WTC11 (cell line): ENCODE measurements at regions not wholly inside any gene's neighbourhood (a gene's known extent, or its start where the extent isn't known, plus 50 kb on each side); places are given as distances from the start of the nearest gene placed in this dataset.

ENCODE experiments used
- ATAC-seq: fragments of 200-7000 bp; cut with Tn5 transposase; 2 replicates; pipeline ENCODE4 v1.10.0; 2021; ENCODE audit warnings: mild to moderate bottlenecking, moderate library complexity
- CTCF ChIA-PET: fragments of 300-600 bp; sonication (Branson Sonifier 250); formaldehyde crosslinking; loops from one replicate; lab custom pipeline; 2021; ENCODE audit warnings: antibody characterized with exemption; lab: Charles Lee
- POLR2A ChIA-PET: fragments of 350-600 bp; sonication (Branson Sonifier 250); formaldehyde crosslinking; loops from one replicate; lab custom pipeline; 2021; ENCODE audit warnings: antibody characterized with exemption; lab: Charles Lee
- DNase-seq: peaks from one replicate; pipeline ENCODE4 v3.0.0; 2021; ENCODE audit warnings: low spot score
- H3K27ac Mint-ChIP-seq: 2 replicates; pipeline ENCODE4 v1.8.0; 2021; ENCODE audit warnings: mixed read lengths
- H3K27me3 Mint-ChIP-seq: 2 replicates; pipeline ENCODE4 v1.8.0; 2021; ENCODE audit warnings: low read depth, mild to moderate bottlenecking, moderate library complexity, mixed read lengths
- H3K36me3 Mint-ChIP-seq: 2 replicates; pipeline ENCODE4 v1.8.0; 2021; ENCODE audit warnings: mixed read lengths
- H3K4me1 Mint-ChIP-seq: 2 replicates; pipeline ENCODE4 v1.8.0; 2022; ENCODE audit warnings: mixed read lengths
- H3K4me3 Mint-ChIP-seq: 2 replicates; pipeline ENCODE4 v1.8.0; 2021; ENCODE audit warnings: mild to moderate bottlenecking, moderate library complexity, mixed read lengths
- H3K9me3 Mint-ChIP-seq: 2 replicates; pipeline ENCODE4 v1.8.0; 2021; ENCODE audit warnings: mixed read lengths
- ARID4B ChIP-seq: sonication (generic); formaldehyde crosslinking; IDR thresholded peaks from 2 replicates; pipeline ENCODE4 v1.8.0; 2023; ENCODE audit warnings: missing genetic modification reagents, mild to moderate bottlenecking, borderline replicate concordance
- ATF1 ChIP-seq: sonication (generic); formaldehyde crosslinking; IDR thresholded peaks from 2 replicates; pipeline ENCODE4 v1.8.1; 2023; ENCODE audit warnings: mild to moderate bottlenecking, moderate library complexity, missing genetic modification reagents
- CDX4 ChIP-seq: fragments of 250-450 bp; sonication (Bioruptor Pico); IDR thresholded peaks from 2 replicates; pipeline ENCODE4 v1.9.0; 2021; ENCODE audit warnings: moderate library complexity, mild to moderate bottlenecking, inconsistent platforms, borderline replicate concordance
- CREB1 ChIP-seq: sonication (generic); formaldehyde crosslinking; IDR thresholded peaks from 2 replicates; pipeline ENCODE4 v1.8.0; 2023; ENCODE audit warnings: mild to moderate bottlenecking, missing genetic modification reagents
- FOXP4 ChIP-seq: sonication (generic); formaldehyde crosslinking; IDR thresholded peaks from 2 replicates; pipeline ENCODE4 v1.8.0; 2022; ENCODE audit warnings: mild to moderate bottlenecking, missing genetic modification reagents
- JUN ChIP-seq: sonication (generic); formaldehyde crosslinking; IDR thresholded peaks from 2 replicates; pipeline ENCODE4 v1.8.0; 2023; ENCODE audit warnings: mild to moderate bottlenecking, missing genetic modification reagents
- NR3C1 ChIP-seq: sonication (generic); formaldehyde crosslinking; conservative IDR thresholded peaks from 2 replicates; pipeline ENCODE4 v1.8.1; 2023; ENCODE audit warnings: low read depth, mild to moderate bottlenecking, missing genetic modification reagents
- OVOL2 ChIP-seq: fragments of 250-450 bp; sonication (Bioruptor Pico); IDR thresholded peaks from 2 replicates; pipeline ENCODE4 v1.9.0; 2021; ENCODE audit warnings: mild to moderate bottlenecking, borderline replicate concordance
- SP1 ChIP-seq: sonication (generic); formaldehyde crosslinking; conservative IDR thresholded peaks from 2 replicates; pipeline ENCODE4 v1.8.1; 2022; ENCODE audit warnings: missing genetic modification reagents
- STAT6 ChIP-seq: sonication (generic); formaldehyde crosslinking; conservative IDR thresholded peaks from 2 replicates; pipeline ENCODE4 v1.8.1; 2023; ENCODE audit warnings: mild to moderate bottlenecking, low read depth, missing genetic modification reagents, moderate library complexity
- TCF7 ChIP-seq: sonication (generic); formaldehyde crosslinking; IDR thresholded peaks from 2 replicates; pipeline ENCODE4 v1.8.0; 2022; ENCODE audit warnings: mild to moderate bottlenecking, low read depth, missing genetic modification reagents, moderate library complexity
- TEAD1 ChIP-seq: sonication (generic); formaldehyde crosslinking; IDR thresholded peaks from 2 replicates; pipeline ENCODE4 v1.8.0; 2022; ENCODE audit warnings: mild to moderate bottlenecking, missing genetic modification reagents
- TEAD4 ChIP-seq: sonication (generic); formaldehyde crosslinking; IDR thresholded peaks from 2 replicates; pipeline ENCODE4 v1.8.0; 2022; ENCODE audit warnings: mild to moderate bottlenecking, missing genetic modification reagents
- TP53 ChIP-seq: sonication (generic); formaldehyde crosslinking; IDR thresholded peaks from 2 replicates; pipeline ENCODE4 v1.8.1; 2023; ENCODE audit warnings: mild to moderate bottlenecking, missing genetic modification reagents
- ZNF423 ChIP-seq: fragments of 250-450 bp; sonication (Bioruptor Pico); IDR thresholded peaks from 2 replicates; pipeline ENCODE4 v2.1.2; 2022; ENCODE audit warnings: mild to moderate bottlenecking, moderate library complexity

- Mint-ChIP-seq H3K36me3 (no peaks in the 10 kb centered on the region), H3K4me3 (no peak overlapping the region), H3K27ac (no peak overlapping the region), H3K9me3 (peaks cover 5% of the 10 kb centered on the region), H3K27me3 (no peaks in the 10 kb centered on the region), H3K4me1 (no peaks in the 10 kb centered on the region)
- CTCF ChIA-PET, result no interaction called here
- ATAC-seq (no peak), DNase-seq (no peak)
- POLR2A ChIA-PET, result no interaction called here
- TF ChIP-seq ARID4B (CRISPR knock-in tag), result no peak
- no peak for TF ChIP-seq SP1 (CRISPR knock-in tag)
- no peak for TF ChIP-seq TEAD1
- no peak for TF ChIP-seq OVOL2 (CRISPR knock-in tag)
- no peak for TF ChIP-seq STAT6 (CRISPR knock-in tag)
- TF ChIP-seq FOXP4 (CRISPR knock-in tag), result no peak
- no peak for TF ChIP-seq NR3C1 (CRISPR knock-in tag)
- TF ChIP-seq CDX4 (CRISPR knock-in tag), result no peak
- TF ChIP-seq JUN (CRISPR knock-in tag), result no peak
- TF ChIP-seq ZNF423 (CRISPR knock-in tag), result no peak
- TF ChIP-seq TP53, result no peak
Observed at GRCh38 chr10:29961351-29961750, 98.0 kb downstream of the JCAD start.

- no peak for ATAC-seq
- DNase-seq, result no peak
- Mint-ChIP-seq H3K27me3 (no peaks in the 10 kb centered on the region), H3K27ac (no peak overlapping the region), H3K36me3 (no peaks in the 10 kb centered on the region), H3K4me3 (no peak overlapping the region), H3K9me3 (peaks cover 8% of the 10 kb centered on the region), H3K4me1 (peaks cover 3% of the 10 kb centered on the region)
- TF ChIP-seq TEAD4 (CRISPR knock-in tag), result no peak
- TF ChIP-seq TCF7, result no peak
- TF ChIP-seq CREB1, result no peak
- TF ChIP-seq ATF1 (CRISPR knock-in tag), result no peak
- ChIA-PET CTCF (no interaction called here), POLR2A (no interaction called here)
Observed at GRCh38 chr10:29960261-29960660, 99.1 kb downstream of the JCAD start.
